Smooth muscle cell (in vitro differentiated cells): ENCODE measurements at regions not wholly inside any gene's neighbourhood (a gene's known extent, or its start where the extent isn't known, plus 50 kb on each side); places are given as distances from the start of the nearest gene placed in this dataset.

Source experiments
- DNase-seq: peaks from one replicate; lab custom pipeline; 2025; ENCODE audit not compliant: unreplicated experiment; lab: John Stamatoyannopoulos, UW
- H2AFZ ChIP-seq: fragments of 200-600 bp; sonication (generic); 2 replicates; pipeline ENCODE4 v1.6.0; 2016; ENCODE audit warnings: antibody characterized with exemption, low read depth, mild to moderate bottlenecking
- H3F3A ChIP-seq: fragments of 200-600 bp; sonication (generic); 2 replicates; pipeline ENCODE4 v1.6.0; 2017; ENCODE audit warnings: antibody characterized with exemption, low read depth
- H3K27ac ChIP-seq: fragments of 200-600 bp; sonication (generic); 2 replicates; pipeline ENCODE4 v1.5.1; 2016; ENCODE audit warnings: low read depth, mild to moderate bottlenecking
- H3K27me3 ChIP-seq: fragments of 200-600 bp; sonication (generic); 2 replicates; pipeline ENCODE4 v1.6.1; 2016; ENCODE audit warnings: low read depth, mild to moderate bottlenecking
- H3K36me3 ChIP-seq: fragments of 200-600 bp; sonication (generic); 2 replicates; pipeline ENCODE4 v1.5.1; 2016; ENCODE audit warnings: low read depth
- H3K4me1 ChIP-seq: fragments of 200-600 bp; sonication (generic); 2 replicates; pipeline ENCODE4 v1.5.1; 2016; ENCODE audit warnings: low read depth
- H3K4me2 ChIP-seq: fragments of 200-600 bp; sonication (generic); 2 replicates; pipeline ENCODE4 v1.6.0; 2016; ENCODE audit warnings: mild to moderate bottlenecking
- H3K4me3 ChIP-seq: fragments of 200-600 bp; sonication (generic); 2 replicates; pipeline ENCODE4 v1.5.1; 2016; ENCODE audit warnings: mild to moderate bottlenecking
- H3K79me2 ChIP-seq: fragments of 200-600 bp; sonication (generic); 2 replicates; pipeline ENCODE4 v1.6.0; 2016; ENCODE audit warnings: low read depth, mild to moderate bottlenecking
- H3K9ac ChIP-seq: fragments of 200-600 bp; sonication (generic); 2 replicates; pipeline ENCODE4 v1.6.0; 2016; ENCODE audit warnings: low read depth
- H3K9me3 ChIP-seq: fragments of 200-600 bp; sonication (generic); replicated peaks from 2 replicates; pipeline ENCODE4 v1.5.1; 2016; ENCODE audit warnings: low read depth
- H4K20me1 ChIP-seq: fragments of 200-600 bp; sonication (generic); 2 replicates; pipeline ENCODE4 v1.6.0; 2016; ENCODE audit warnings: low read depth
- WGBS: methylation state at CpG from one replicate; pipeline ENCODE4 v1.1.7; 2016; ENCODE audit warnings: low lambda C conversion rate; 5-methylcytosine and 5-hydroxymethylcytosine counted together
- TF ChIP-seq, protein P1 (sequence below): fragments of 200-600 bp; sonication (generic); IDR thresholded peaks from 2 replicates; pipeline ENCODE4 v1.5.1; 2017; ENCODE audit warnings: borderline replicate concordance, mild to moderate bottlenecking, antibody characterized with exemption; ENCODE audit not compliant: insufficient read depth, poor library complexity, severe bottlenecking

- H3K9ac ChIP-seq: no peak overlapping the region
- no peaks in the 10 kb centered on the region for H3K27me3 ChIP-seq
- TF ChIP-seq, protein P1, sequence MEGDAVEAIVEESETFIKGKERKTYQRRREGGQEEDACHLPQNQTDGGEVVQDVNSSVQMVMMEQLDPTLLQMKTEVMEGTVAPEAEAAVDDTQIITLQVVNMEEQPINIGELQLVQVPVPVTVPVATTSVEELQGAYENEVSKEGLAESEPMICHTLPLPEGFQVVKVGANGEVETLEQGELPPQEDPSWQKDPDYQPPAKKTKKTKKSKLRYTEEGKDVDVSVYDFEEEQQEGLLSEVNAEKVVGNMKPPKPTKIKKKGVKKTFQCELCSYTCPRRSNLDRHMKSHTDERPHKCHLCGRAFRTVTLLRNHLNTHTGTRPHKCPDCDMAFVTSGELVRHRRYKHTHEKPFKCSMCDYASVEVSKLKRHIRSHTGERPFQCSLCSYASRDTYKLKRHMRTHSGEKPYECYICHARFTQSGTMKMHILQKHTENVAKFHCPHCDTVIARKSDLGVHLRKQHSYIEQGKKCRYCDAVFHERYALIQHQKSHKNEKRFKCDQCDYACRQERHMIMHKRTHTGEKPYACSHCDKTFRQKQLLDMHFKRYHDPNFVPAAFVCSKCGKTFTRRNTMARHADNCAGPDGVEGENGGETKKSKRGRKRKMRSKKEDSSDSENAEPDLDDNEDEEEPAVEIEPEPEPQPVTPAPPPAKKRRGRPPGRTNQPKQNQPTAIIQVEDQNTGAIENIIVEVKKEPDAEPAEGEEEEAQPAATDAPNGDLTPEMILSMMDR: no peak
- no peaks in the 10 kb centered on the region for H3K79me2 ChIP-seq
- H3K4me3 ChIP-seq: no peak overlapping the region
- H3K4me1 ChIP-seq: no peaks in the 10 kb centered on the region
- H3F3A ChIP-seq: no peaks in the 10 kb centered on the region
- no peak overlapping the region for H3K27ac ChIP-seq
- no peaks in the 10 kb centered on the region for H4K20me1 ChIP-seq
- DNase-seq: no peak
- H3K36me3 ChIP-seq: no peaks in the 10 kb centered on the region
- H3K9me3 ChIP-seq: no peaks in the 10 kb centered on the region
- 14% methylated on average over 1 of the region's 1 CpG for WGBS
- H2AFZ ChIP-seq: no peak overlapping the region
- no peak overlapping the region for H3K4me2 ChIP-seq
These were observed 106.7 kb upstream of the ITGB1 start for GRCh38 chr10:33064706-33065105.

DNA sequence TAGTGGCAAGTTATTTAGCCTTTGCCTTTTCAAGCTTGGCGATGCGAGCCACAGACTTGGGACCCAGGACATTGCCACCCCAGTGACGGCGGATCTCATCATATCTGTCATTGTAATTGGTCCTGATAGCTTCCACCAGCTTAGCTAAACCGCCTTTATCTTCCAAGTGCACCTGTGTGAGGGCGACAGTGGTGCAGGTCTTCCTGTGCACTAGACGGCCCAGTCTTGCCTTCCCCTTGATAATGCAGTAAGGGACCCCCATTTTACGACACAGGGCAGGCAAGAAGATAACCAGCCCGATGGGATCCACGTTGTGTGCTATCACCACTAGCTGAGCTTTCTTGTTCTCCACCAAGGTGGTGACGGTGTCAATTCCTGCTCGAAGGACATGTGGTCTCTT lies 99.6 kb upstream of the ITGB1 start:
- Histone ChIP-seq H3K9ac (no peak overlapping the region), H3K36me3 (no peaks in the 10 kb centered on the region), H3K9me3 (no peaks in the 10 kb centered on the region), H3K4me2 (no peak overlapping the region), H3K27ac (no peak overlapping the region), H2AFZ (no peak overlapping the region), H3K27me3 (no peaks in the 10 kb centered on the region), H3K4me3 (no peak overlapping the region), H4K20me1 (no peaks in the 10 kb centered on the region), H3K4me1 (no peaks in the 10 kb centered on the region), H3K79me2 (no peaks in the 10 kb centered on the region), H3F3A (no peaks in the 10 kb centered on the region)
- no peak for DNase-seq
- 97% methylated on average over 12 of the region's 12 CpGs for WGBS
- TF ChIP-seq, protein P1: no peak

DNA sequence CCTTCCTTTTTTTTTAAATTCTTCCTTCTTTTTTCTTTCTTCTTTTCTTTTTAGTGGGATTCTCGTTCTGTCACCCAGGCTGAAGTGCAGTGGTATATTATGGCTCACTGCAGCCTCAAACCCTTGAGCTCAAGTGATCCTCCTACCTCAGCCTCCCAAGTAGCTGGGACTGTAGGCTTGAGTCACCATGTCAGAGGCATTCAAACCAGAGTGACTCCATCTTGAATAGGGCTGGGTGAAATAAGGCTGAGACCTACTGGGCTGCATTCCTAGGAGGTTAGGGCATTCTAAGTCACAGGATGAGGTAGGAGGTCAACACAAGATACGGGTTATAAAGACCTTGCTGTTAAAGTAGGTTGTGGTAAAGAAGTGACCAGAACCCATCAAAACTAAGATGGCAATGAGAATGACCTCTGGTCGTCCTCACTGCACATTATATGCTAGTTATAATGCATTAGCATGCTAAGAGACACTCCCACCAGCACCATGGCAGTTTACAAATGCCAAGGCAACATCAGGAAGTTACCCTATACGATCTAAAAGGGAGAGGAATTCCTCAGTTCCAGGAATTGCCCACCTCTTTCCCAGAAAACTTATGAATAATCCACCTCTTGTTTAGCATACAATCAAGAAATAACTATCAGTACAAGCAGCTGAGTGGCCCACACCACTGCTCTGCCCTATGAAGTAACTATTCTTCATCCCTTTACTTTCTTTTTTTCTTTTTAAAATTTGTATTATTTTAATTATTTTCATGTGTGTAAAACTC lies 99.0 kb upstream of the ITGB1 start:
- no peak for DNase-seq
- Histone ChIP-seq H2AFZ (no peak overlapping the region), H3K27me3 (no peaks in the 10 kb centered on the region), H3K4me2 (no peak overlapping the region), H3F3A (no peaks in the 10 kb centered on the region), H3K9ac (no peak overlapping the region), H4K20me1 (no peaks in the 10 kb centered on the region), H3K36me3 (no peaks in the 10 kb centered on the region), H3K9me3 (no peaks in the 10 kb centered on the region), H3K4me3 (no peak overlapping the region), H3K4me1 (no peaks in the 10 kb centered on the region), H3K79me2 (no peaks in the 10 kb centered on the region), H3K27ac (no peak overlapping the region)
- TF ChIP-seq, protein P1: no peak
- WGBS: 77% methylated on average over 4 of the region's 4 CpGs

GRCh38 chr10:33055625-33056024 lies 97.6 kb upstream of the ITGB1 start:
- no peak overlapping the region for H3K4me3 ChIP-seq
- H3K4me1 ChIP-seq: no peaks in the 10 kb centered on the region
- H3K27ac ChIP-seq: no peak overlapping the region
- H3K4me2 ChIP-seq: peak overlapping the region; percentile 37
- no peaks in the 10 kb centered on the region for H3F3A ChIP-seq
- H3K27me3 ChIP-seq: no peaks in the 10 kb centered on the region
- DNase-seq: no peak
- no peak overlapping the region for H3K9ac ChIP-seq
- no peak overlapping the region for H2AFZ ChIP-seq
- no peaks in the 10 kb centered on the region for H4K20me1 ChIP-seq
- H3K79me2 ChIP-seq: no peaks in the 10 kb centered on the region
- TF ChIP-seq, protein P1: no peak
- H3K36me3 ChIP-seq: no peaks in the 10 kb centered on the region
- H3K9me3 ChIP-seq: no peaks in the 10 kb centered on the region
